ENCODE measurements at regions not wholly inside any gene's neighbourhood (a gene's known extent, or its start where the extent isn't known, plus 50 kb on each side); places are given as distances from the start of the nearest gene placed in this dataset.
"Not testable (repeated sequence)": the region's sequence is repeated elsewhere in the genome, so short reads cannot be mapped to it uniquely, and the experiment has no call there.

DNA sequence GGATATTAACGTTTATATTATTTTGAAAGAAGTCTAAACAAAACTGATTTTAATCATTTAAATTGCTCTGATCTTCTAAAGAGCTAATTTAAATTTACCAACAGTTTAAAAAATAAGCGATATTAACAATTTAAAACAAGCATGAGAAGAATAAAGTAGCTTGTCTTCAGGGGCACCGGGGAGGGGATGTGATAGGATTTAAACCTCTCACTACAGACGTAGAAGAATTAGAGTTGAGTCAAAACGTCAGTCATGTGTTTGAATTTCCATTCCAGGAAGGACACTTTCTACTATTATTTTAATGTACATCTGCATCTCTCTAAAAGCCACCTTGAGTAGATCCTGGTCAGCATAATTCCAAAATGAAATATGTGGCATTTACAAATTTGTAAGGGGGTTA is 58.2 kb upstream of the TPTE start:
- no peak for ATAC-seq
- Histone ChIP-seq H3K4me1 (no peaks in the 10 kb centered on the region), H3K27me3 (no peaks in the 10 kb centered on the region), H3K4me3 (no peak overlapping the region), H3K27ac (no peak overlapping the region), H3K9me3 (peaks cover 0 to 7% (median 0%) of the 10 kb centered on the region in 3 donors), H3K36me3 (no peaks in the 10 kb centered on the region)
- WGBS, 2 donors (ENCODE audit: low coverage in 1 of 2) = 35 to 40% methylated on average over 5 of the region's 5 CpGs
- TF ChIP-seq POLR2A (IDR thresholded peaks at IDR 0.05) (no peak), CTCF (IDR thresholded peaks at IDR 0.05) (no peak), POLR2AphosphoS5 (IDR thresholded peaks at IDR 0.05) (no peak), EP300 (IDR thresholded peaks at IDR 0.05) (no peak)

GRCh38 chr21:10464975-10465374 is 56.4 kb upstream of the TPTE start:
- Histone ChIP-seq H3K27ac (no peak overlapping the region), H3K27me3 (no peaks in the 10 kb centered on the region), H3K9me3 (peaks cover 0 to 7% (median 0%) of the 10 kb centered on the region in 3 donors), H3K4me1 (no peaks in the 10 kb centered on the region), H3K4me3 (no peak overlapping the region), H3K36me3 (no peaks in the 10 kb centered on the region)
- TF ChIP-seq POLR2AphosphoS5 (IDR thresholded peaks at IDR 0.05) = no peak
- no peak for TF ChIP-seq EP300 (IDR thresholded peaks at IDR 0.05)
- TF ChIP-seq CTCF (IDR thresholded peaks at IDR 0.05) = no peak
- no peak for TF ChIP-seq POLR2A (IDR thresholded peaks at IDR 0.05)
- 34 to 38% methylated on average over 3 of the region's 3 CpGs for WGBS, 2 donors (ENCODE audit: low coverage in 1 of 2)
- ATAC-seq = no peak

DNA sequence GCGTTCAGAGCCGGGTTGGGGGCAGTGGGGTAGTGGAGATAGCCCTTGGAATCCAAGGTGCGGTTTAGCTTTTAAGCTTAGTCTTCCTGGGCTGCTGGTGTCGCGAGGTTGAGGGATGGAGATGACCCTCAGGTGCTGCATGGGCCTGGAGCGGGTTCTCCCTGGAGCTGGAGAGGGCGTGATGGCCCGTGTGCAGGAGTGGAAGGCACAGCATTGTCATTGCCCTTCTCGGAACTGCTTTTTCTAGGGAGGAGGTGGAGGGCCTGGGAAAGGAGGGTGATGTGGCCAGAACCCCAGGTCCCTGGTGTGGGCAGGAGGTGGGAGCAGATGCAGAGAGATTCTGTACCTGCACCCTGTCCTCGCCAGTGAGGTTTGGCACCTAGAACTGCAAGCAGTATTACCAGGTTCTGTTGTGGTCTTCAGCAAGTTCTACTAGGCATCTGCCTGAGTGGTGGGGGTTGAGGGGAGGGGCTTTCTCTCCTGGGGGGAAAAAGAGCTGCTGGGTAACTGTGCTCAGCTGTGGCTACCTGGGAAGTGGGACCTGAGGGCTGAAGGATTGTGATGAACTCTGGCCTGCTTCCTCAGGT is 55.8 kb upstream of the TPTE start:
- not testable (repeated sequence) for H3K27ac ChIP-seq, H3K4me1 ChIP-seq, H3K9me3 ChIP-seq, H3K4me3 ChIP-seq, H3K36me3 ChIP-seq, H3K27me3 ChIP-seq
- ATAC-seq = peak; percentile 39
- WGBS, 2 donors (ENCODE audit: low coverage in 1 of 2) = 42 to 54% methylated on average over 10 of the region's 10 CpGs

- no peaks in the 10 kb centered on the region for H3K36me3 ChIP-seq
- no peaks in the 10 kb centered on the region for H3K27me3 ChIP-seq
- TF ChIP-seq CTCF (IDR thresholded peaks at IDR 0.05) = no peak
- TF ChIP-seq EP300 (IDR thresholded peaks at IDR 0.05) = no peak
- TF ChIP-seq POLR2AphosphoS5 (IDR thresholded peaks at IDR 0.05) = no peak
- no peak for TF ChIP-seq POLR2A (IDR thresholded peaks at IDR 0.05)
- no peak overlapping the region for H3K4me3 ChIP-seq
- peaks cover 0 to 7% (median 0%) of the 10 kb centered on the region in 3 donors for H3K9me3 ChIP-seq
- 19 to 20% methylated on average over 2 of the region's 2 CpGs for WGBS, 2 donors (ENCODE audit: low coverage in 1 of 2)
- no peak for ATAC-seq
- H3K4me1 ChIP-seq = no peaks in the 10 kb centered on the region
- H3K27ac ChIP-seq = no peak overlapping the region
These were observed 55.2 kb upstream of the TPTE start for GRCh38 chr21:10466200-10466599.

Small RNA genes lying in the stretch of these regions (small RNA-seq; reads per million reads assigned to genes)
- gene AF254983.2 = 0 reads per million in 4 donors

All from gastroesophageal sphincter (tissue), 4 donors.